GM21423 (cell line): ENCODE measurements at regions not wholly inside any gene's neighbourhood (a gene's known extent, or its start where the extent isn't known, plus 50 kb on each side); places are given as distances from the start of the nearest gene placed in this dataset.

Source experiments
- ATAC-seq: cut with Tn5 transposase; IDR thresholded peaks from one replicate; pipeline ENCODE4 v1.9.1; 2021; ENCODE audit warnings: mild to moderate bottlenecking, moderate library complexity; ENCODE audit not compliant: unreplicated experiment

DNA sequence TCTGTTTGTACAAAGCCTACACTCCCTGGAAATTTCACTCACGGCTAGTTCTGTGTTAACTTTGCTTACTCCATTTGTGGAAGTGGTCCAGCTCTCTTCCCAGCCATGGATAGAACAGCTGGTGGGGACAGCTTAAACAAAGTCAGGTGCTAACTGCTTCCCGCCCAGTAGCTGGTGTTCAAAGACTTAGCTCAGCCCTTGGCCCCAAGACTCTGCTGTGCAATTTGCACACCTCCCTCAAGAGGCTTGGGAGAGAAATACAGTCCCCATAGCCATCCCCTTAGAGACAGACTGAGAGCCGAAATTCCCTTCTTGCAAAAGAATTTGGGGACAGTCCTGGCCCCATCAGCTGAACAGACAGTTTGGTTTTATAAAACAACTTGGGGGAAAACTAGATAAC lies 73.8 kb upstream of the RAI14 start:
- no peak for ATAC-seq

DNA sequence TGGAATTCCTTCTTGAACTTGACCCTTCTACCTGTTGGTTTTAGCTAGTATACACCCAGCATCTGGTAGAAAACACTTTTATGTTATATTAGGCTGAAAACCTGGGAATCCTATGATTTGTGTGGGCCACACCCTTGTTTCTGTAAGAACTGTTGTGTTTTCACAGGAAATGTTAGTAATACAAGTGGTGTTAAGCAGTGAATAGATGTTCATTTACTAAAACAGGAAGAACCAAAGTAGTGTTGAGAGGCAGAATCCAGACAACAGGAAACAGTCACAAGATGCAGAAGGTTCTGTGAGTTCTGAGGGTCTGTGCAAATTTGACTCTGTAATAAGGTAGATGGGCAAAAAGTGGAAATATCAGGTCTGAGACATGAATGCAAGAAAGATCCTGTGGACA lies 73.0 kb upstream of the RAI14 start:
- ATAC-seq, result no peak

DNA sequence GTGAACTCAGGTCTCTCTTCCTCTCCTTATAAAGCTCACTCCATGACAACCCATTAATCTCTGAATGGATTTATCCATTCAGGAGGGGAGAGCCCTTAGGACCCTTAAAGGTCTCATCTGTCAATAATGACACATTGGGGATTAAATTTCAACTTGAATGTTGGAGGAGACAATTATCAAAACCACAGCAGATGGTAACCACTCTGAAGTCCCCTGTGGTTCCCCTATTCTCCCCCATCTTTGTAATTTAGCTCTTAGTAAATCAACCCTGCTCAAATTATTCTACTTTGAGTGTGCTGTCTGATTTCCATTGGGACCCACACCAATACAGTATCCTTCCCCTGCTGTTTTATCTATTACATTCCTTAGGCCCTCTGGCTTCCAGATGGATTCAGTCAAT lies 72.0 kb upstream of the RAI14 start:
- ATAC-seq, result no peak

DNA sequence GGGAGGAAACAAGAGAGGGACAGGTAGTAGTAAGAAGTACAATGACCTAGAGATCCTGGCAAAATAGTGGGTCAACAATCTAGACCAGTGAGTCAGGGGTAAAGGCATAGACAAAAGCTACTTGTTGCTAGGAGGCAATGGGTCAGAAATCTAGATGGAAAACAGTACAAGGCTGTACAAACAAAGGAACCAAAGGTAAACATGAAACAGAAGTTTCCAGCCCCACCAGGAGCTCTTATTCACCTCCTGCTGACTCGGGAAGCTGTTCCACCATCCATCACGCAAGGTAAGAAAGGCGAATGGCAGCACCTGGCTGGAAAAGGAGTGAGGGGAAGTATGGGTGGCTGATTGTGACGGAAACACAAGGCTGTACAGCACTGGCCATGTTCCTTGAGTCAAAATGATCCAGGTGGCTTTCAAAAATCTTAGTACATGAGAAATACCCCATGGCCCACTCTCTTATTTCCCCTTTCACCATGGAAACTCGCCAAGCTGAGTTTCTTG lies 70.5 kb upstream of the RAI14 start:
- ATAC-seq, result no peak

DNA sequence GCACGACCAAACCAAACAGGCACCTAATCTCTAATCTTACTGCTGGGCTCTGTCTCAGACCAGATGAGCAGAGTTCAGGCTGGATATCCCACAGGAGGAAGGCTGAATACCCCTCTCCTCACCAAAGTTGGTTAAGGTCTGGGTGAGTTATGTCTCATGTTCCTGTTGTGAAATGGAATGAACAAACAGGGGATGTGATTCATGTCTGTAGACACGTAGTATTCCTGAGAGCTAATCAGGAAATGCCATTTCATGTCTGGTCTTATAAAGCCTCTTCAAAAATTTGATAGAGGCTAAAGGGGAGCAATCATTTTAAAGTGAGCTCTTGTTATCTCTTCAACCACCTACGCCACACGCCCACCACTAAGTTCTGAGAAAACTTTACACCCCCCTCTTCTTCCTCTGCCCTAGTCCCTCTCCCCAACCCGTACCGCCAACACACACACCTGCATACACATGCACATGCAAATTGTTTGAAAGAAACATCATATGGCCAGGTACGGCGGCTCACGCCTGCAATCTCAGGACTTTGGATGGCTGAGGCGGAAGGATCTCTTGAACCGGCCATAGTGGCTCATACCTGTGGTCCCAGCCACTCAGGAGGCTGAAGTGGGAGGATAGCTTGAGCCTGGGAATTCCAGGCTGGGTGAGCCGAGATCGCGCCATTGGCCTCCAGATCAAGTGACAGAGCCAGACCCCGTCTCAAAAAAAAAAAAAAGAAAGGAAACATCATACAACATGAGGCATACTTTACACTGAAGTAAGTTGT lies 69.8 kb upstream of the RAI14 start:
- ATAC-seq, result no peak

DNA sequence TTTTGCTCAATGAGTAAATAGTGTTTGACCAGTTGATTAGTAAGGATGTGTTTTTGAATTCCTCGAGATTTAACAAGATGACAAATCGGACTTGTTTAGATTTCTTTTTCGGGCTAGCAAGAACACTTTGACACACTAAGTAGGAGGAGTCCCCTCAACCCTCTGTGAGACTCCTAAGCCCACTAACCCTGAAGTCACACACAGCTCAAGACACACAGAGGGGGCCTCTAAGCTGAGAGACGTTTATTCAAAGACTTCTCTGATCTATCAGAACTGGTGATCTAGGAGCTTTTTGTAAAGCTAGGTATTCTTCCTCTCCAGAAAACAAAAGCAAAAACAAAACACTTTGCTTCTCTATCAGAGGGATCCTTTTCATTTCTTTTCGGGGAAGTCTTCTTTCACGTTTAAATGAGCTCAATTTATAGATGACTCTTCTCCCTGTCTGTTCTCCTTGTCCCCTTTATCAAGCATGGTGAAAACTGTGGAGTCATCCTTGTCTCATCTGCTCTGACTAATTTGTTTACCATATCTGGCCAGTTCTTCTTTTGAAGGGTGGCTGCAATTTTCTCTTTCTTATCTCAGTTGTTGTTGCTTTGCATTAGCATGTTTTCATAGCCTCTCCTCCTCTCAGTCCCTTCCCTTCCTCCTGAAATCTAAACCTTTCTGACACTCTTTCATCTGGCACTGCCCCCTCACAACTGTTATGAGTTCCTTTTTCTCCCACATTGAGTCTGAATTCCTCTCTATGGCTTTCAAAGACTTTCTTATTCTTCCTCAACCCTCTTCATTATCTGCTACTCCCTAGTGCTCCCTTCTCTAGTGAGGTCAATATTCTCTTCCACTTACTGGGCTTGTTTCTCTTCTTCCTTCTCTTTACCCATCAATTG lies 68.5 kb upstream of the RAI14 start:
- no peak for ATAC-seq

DNA sequence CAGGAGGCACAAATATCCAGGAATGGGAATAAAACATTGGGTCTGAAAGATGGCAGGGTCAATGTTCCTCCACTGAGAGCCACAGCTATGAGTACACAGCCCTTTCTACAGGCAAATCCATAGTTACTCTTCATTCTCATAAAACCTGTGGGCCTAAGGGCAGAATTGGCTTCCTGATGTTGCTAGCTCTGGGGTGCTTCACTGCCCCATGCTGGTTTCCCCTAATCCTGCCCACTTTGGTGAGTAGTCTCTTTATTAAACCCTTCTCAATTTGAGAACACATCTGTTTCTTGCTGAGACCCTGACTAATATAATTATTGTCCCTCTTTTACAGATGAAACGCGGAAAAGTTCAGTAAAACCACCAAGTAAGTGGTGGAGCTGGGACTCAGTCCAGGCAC lies 66.3 kb upstream of the RAI14 start:
- no peak for ATAC-seq

DNA sequence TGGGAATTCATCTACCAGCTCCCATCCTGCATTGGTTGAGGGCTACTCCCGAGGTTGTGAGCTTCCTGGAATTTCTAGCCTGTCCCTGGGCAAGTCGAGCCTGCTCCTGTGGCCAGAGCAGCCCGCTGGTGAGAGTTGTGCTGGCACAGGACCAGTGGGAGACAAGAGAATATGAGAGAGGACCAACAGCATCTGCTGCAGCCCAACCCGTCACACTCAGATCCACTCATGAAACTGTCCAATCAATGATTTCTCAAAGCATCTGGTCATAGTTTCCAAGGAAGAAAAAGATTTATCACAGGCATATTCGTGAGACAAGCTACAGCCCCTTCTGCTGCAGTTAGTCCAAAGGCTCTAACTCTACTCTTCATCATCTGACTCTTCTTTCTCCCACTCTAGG lies 64.4 kb upstream of the RAI14 start:
- no peak for ATAC-seq

DNA sequence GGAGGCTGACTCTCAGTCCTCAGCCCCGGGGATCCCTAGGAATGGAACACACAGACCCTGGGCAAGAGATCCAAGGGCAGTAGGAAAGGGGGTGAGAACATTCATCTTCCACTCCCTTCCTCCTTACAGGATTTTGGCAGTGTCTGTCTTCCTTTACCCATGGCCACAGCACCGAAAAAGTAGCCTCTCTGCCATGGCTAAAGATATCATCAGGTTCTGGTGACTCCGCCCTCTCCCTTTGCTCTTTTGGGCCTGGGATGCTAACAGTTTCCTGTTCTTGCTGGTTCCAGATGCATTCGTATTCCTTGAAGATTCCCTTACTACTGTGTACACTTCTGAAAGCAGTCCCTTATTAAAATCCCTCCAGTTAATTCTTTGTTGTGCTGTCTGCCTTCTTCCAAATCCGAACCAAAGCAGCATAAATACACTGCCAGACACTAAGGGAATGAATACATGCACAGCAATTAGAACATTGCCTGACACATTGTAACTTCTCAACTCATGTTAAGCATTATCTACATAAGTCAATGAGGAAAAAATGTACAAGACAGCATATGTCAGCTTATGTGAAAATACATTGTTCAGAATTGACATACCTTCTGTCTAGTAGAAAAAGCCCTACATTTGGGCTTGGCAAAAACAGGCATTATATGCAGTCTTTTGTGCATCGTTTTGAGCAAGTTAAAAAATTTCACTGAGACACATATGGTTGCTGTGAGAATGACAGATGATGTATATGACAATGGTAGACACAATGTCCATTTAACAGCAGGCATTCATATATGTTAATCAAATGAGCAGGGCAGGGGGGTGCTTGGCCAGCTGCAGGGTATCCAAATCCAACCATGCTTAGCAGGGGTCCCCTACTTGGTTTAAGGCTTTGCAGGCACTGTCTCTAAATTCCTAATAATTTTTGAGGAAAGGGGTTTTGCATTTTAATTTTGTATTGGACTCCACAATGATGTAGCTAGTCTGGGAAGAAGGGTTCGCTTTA lies 58.8 kb upstream of the RAI14 start:
- no peak for ATAC-seq

DNA sequence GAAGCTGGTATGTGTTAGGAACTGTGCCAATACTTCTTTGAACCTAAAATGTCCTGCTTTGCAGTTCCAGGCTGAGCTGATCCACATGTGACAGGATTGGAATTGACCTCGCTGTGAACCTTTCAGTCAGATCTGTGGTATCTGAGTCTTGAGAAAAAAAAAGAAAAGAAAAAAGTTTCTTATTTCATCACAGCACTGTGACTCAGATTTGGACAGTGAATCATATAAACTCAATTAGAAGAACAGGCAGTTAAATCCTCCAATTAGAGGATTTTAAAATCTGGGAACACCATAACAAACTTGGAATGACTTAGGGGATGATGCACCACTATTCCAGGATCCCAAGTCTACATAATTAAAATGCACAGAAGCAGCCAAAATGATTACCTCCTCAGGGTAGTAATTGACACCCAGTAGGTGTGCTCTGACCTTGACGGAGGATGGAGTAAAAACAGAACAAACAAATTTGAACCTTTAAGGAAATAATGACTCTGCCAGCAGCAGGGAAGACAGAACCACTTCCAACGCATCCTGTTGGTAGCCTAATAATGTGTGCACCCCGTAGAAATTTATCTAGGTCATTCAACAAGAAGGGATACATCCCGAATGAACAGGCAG lies 57.8 kb upstream of the RAI14 start:
- ATAC-seq, result no peak

DNA sequence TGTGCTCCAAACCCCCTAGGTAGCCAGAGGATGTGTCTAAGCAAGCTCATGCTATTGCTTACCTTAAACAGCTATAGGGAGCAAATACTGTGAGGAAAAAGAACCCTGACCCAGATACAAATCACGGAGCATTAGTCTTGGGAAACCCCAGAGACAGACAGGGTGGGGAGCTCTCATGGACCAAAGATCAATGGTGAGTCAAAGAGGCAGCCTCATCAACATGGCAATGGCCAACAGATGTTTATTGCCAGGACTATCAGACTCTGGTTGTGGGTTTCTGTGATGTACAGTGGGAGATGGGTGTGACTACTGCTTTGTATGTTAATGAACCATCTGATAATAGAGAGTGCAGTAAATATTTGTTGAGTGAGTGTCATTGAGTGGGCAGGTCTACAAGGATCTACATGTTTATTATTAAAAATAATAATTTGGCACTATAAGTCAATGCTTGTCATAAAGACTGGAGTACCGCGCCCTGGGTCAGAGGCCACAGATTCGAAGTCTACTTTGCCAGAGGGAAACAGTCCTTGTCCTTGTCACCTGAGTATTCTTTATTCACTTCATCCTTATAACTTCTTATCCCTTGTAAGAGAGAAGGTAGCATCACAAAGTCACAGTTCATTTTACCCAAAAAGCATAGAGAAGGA lies 56.5 kb upstream of the RAI14 start:
- ATAC-seq, result no peak

DNA sequence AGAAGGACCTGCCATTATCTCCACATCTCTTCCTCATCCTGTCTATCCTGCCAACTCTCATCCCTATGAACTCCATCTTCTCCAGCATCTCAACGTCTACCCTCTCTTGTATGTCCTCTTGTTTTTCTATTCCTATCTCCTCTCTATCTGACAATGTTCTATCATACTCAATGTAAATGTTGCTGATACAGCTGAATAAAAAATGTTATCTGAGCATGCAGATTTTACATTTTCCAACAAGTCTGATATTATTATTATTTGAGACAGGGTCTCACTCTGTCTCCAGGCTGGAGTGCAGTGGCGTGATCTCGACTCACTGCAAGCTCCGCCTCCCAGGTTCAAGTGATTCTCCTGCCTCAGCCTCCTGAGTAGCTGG lies 56.0 kb upstream of the RAI14 start:
- no peak for ATAC-seq

DNA sequence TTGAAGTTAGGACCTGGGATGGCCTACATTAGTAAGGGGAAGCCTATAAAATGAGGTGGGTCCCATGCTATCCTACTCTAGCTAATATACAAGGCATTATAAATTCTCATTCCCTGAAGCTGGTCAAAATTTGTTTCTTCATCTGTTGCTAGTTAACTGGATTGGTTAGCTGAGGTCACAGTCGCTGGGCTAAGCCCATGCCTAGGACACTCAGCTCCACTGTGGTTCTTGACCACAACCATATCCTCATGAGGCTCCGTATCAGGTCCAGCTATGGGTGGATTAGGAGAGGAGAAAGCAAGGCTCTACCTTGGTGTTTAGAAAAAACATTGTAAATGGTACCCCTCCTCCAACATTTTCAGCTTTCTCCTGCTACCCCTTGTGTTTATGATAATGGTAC lies 52.8 kb upstream of the RAI14 start:
- ATAC-seq, result no peak

DNA sequence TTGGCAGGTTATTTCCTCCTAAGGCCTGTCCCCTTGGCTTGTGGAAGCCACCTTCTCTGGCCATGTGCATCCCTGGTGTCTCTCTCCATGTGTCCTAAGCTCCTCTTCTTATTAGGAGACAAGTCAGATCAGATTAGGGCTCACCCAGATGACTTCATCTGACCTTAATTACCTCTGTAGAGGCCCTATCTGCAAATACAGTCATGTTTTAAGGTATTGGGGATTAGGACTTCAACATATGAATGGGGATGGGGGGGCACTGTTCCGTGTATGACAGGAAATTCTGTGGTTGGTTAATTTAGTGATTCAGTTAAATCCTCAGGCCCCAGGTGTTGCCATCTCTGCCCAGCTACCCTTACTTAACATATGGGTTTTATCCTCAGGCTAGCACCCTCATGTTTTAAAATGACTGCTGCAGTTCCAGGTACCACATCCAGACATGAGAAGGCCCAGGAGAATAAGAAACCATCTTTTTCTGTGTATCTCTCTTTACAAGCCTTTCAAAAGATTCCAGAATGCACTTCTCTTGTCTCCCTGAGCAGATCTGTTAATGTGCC lies 51.9 kb upstream of the RAI14 start:
- no peak for ATAC-seq

DNA sequence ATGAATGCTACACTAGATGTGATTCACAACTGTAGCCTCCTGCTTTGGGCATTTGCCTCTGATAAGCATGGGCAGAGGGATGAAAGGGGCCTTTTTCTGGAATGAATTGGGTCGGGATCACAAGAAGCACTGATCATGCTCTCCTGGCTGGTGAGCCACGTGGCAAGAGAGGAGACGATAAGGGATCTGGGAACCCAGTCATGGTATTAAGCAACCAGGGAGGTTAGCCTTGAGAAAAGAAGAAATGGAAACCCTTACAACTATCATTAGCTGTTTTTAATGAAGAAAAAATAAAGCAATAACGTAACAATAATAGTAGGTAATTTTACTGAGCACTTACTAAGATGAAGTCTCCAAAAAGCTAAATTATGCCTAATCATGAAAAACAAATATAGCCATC lies 50.0 kb upstream of the RAI14 start:
- no peak for ATAC-seq
